Mesothelial cell of epicardium (in vitro differentiated cells): ENCODE measurements at regions not wholly inside any gene's neighbourhood (a gene's known extent, or its start where the extent isn't known, plus 50 kb on each side); places are given as distances from the start of the nearest gene placed in this dataset.

ENCODE experiments used
- DNase-seq, 2 experiments: peaks; one replicate each; pipeline ENCODE4 v3.0.0; 2021; ENCODE audit warnings: low spot score in 2 of 2; ENCODE audit not compliant: unreplicated experiment in 2 of 2
- H3K27ac Mint-ChIP-seq: 2 replicates; pipeline ENCODE4 v1.8.0; 2021; ENCODE audit warnings: mixed read lengths
- H3K27me3 Mint-ChIP-seq: 2 replicates; pipeline ENCODE4 v1.8.0; 2021; ENCODE audit warnings: low read depth, mixed read lengths
- H3K36me3 Mint-ChIP-seq: 2 replicates; pipeline ENCODE4 v1.8.0; 2021; ENCODE audit warnings: mixed read lengths
- H3K4me1 Mint-ChIP-seq: 2 replicates; pipeline ENCODE4 v1.8.0; 2021; ENCODE audit warnings: mixed read lengths
- H3K4me3 Mint-ChIP-seq: 2 replicates; pipeline ENCODE4 v1.8.0; 2021; ENCODE audit warnings: mild to moderate bottlenecking, moderate library complexity, mixed read lengths
- H3K9me3 Mint-ChIP-seq: 2 replicates; pipeline ENCODE4 v1.8.0; 2021; ENCODE audit warnings: mixed read lengths
- CTCF ChIP-seq: fragments of 200-600 bp; sonication (generic); IDR thresholded peaks from one replicate; pipeline ENCODE4 v1.5.0; 2021; ENCODE audit warnings: antibody characterized with exemption; ENCODE audit not compliant: unreplicated experiment

GRCh38 chr11:70538641-70539359 lies 140.5 kb downstream of the CTTN start:
- no peaks in the 10 kb centered on the region for H3K9me3 Mint-ChIP-seq
- no peaks in the 10 kb centered on the region for H3K4me1 Mint-ChIP-seq
- no peak overlapping the region for H3K4me3 Mint-ChIP-seq
- no peak for TF ChIP-seq CTCF
- H3K36me3 Mint-ChIP-seq = no peaks in the 10 kb centered on the region
- DNase-seq = no peak
- H3K27ac Mint-ChIP-seq = no peak overlapping the region
- no peaks in the 10 kb centered on the region for H3K27me3 Mint-ChIP-seq

GRCh38 chr11:70539360-70540095 lies 141.2 kb downstream of the CTTN start:
- Mint-ChIP-seq H3K27me3 (no peaks in the 10 kb centered on the region), H3K4me1 (no peaks in the 10 kb centered on the region), H3K4me3 (no peak overlapping the region), H3K27ac (no peak overlapping the region), H3K9me3 (no peaks in the 10 kb centered on the region), H3K36me3 (no peaks in the 10 kb centered on the region)
- no peak for DNase-seq
- TF ChIP-seq CTCF = no peak

GRCh38 chr11:70540196-70540595 lies 141.9 kb downstream of the CTTN start:
- H3K4me1 Mint-ChIP-seq = no peaks in the 10 kb centered on the region
- no peaks in the 10 kb centered on the region for H3K9me3 Mint-ChIP-seq
- H3K36me3 Mint-ChIP-seq = no peaks in the 10 kb centered on the region
- DNase-seq = no peak
- H3K27ac Mint-ChIP-seq = no peak overlapping the region
- no peak for TF ChIP-seq CTCF
- H3K4me3 Mint-ChIP-seq = no peak overlapping the region
- no peaks in the 10 kb centered on the region for H3K27me3 Mint-ChIP-seq

GRCh38 chr11:70541176-70541575 lies 142.8 kb downstream of the CTTN start:
- Mint-ChIP-seq H3K27ac (no peak overlapping the region), H3K36me3 (no peaks in the 10 kb centered on the region), H3K27me3 (no peaks in the 10 kb centered on the region), H3K4me3 (no peak overlapping the region), H3K9me3 (no peaks in the 10 kb centered on the region), H3K4me1 (no peaks in the 10 kb centered on the region)
- no peak for TF ChIP-seq CTCF
- no peak for DNase-seq

GRCh38 chr11:70541699-70542098 lies 143.4 kb downstream of the CTTN start:
- Mint-ChIP-seq H3K4me1 (no peaks in the 10 kb centered on the region), H3K27me3 (no peaks in the 10 kb centered on the region), H3K9me3 (no peaks in the 10 kb centered on the region), H3K27ac (no peak overlapping the region), H3K36me3 (no peaks in the 10 kb centered on the region), H3K4me3 (no peak overlapping the region)
- no peak for TF ChIP-seq CTCF
- DNase-seq = no peak
